SK-N-SH (cell line): ENCODE measurements at regions not wholly inside any gene's neighbourhood (a gene's known extent, or its start where the extent isn't known, plus 50 kb on each side); places are given as distances from the start of the nearest gene placed in this dataset.

Experiments
- CTCF ChIA-PET: fragments of 300-600, 350-600 bp; formaldehyde crosslinking; extraction: SDS; loops from one replicate; lab custom pipeline; 2021; lab: Yijun Ruan, JAX
- POLR2A ChIA-PET: fragments of 350-600 bp; sonication (Branson Sonifier 250); formaldehyde crosslinking; extraction: SDS; loops from one replicate; lab custom pipeline; 2020; ENCODE audit warnings: antibody characterized with exemption, inconsistent platforms; lab: Yijun Ruan, JAX
- DNase-seq: peaks from one replicate; pipeline ENCODE4 v3.0.0; 2012
- H2AFZ ChIP-seq: fragments of 200-600 bp; sonication (generic); 2 replicates; pipeline ENCODE4 v1.8.1; 2016; ENCODE audit warnings: antibody characterized with exemption, mild to moderate bottlenecking, low read depth
- H3F3A ChIP-seq: fragments of 200-600 bp; sonication (generic); replicated peaks from 2 replicates; pipeline ENCODE3; 2016; ENCODE audit warnings: antibody characterized with exemption, mild to moderate bottlenecking; ENCODE audit not compliant: insufficient read depth
- H3K27ac ChIP-seq, 2 experiments: fragments of 200-500 bp in 1 of 2; fragments of 200-600 bp in 1 of 2; sonication (Bioruptor generic) in 1 of 2; sonication (generic), shearing (Covaris generic) in 1 of 2; 2 replicates each; pipeline versions ENCODE4 v1.5.1 to v1.6.1; 2014 to 2016; ENCODE audit warnings: low read depth in 2 of 2, inconsistent platforms in 1 of 2, low read length in 1 of 2, mild to moderate bottlenecking in 1 of 2, mixed read lengths in 1 of 2
- H3K27me3 ChIP-seq: fragments of 200-600 bp; sonication (generic), shearing (Covaris generic); 2 replicates; pipeline ENCODE4 v1.6.1; 2016; ENCODE audit warnings: mixed run types; ENCODE audit not compliant: insufficient read depth
- H3K36me3 ChIP-seq, 2 experiments: fragments of 200-500 bp in 1 of 2; fragments of 200-600 bp in 1 of 2; sonication (Bioruptor generic) in 1 of 2; sonication (generic) in 1 of 2; replicated peaks in 1 of 2; 2 replicates each; pipeline versions ENCODE3 to v1.5.1; 2014 to 2016; ENCODE audit warnings: low read length in 1 of 2, mild to moderate bottlenecking in 1 of 2; ENCODE audit not compliant: insufficient read depth in 2 of 2, control insufficient read depth in 1 of 2
- H3K4me1 ChIP-seq, 2 experiments: fragments of 200-500 bp in 1 of 2; fragments of 200-600 bp in 1 of 2; sonication (Bioruptor generic) in 1 of 2; sonication (generic), shearing (Covaris generic) in 1 of 2; 2 replicates each; pipeline versions ENCODE4 v1.5.1 to v1.6.1; 2014 to 2016; ENCODE audit warnings: low read depth in 1 of 2, low read length in 1 of 2, mixed run types in 1 of 2; ENCODE audit not compliant: insufficient read depth in 2 of 2, control insufficient read depth in 1 of 2
- H3K4me2 ChIP-seq: fragments of 200-600 bp; sonication (generic), shearing (Covaris generic); 2 replicates; pipeline ENCODE4 v1.6.1; 2017; ENCODE audit warnings: mixed run types
- H3K4me3 ChIP-seq, 2 experiments: fragments of 200-500 bp in 1 of 2; fragments of 200-600 bp in 1 of 2; sonication (Bioruptor generic) in 1 of 2; sonication (generic), shearing (Covaris generic) in 1 of 2; 2 replicates each; pipeline versions ENCODE4 v1.5.1 to v1.8.1; 2014 to 2016; ENCODE audit warnings: low read depth in 2 of 2, inconsistent platforms in 1 of 2, low read length in 1 of 2, mild to moderate bottlenecking in 1 of 2, mixed read lengths in 1 of 2, moderate library complexity in 1 of 2
- H3K79me2 ChIP-seq: fragments of 200-600 bp; sonication (generic); 2 replicates; pipeline ENCODE4 v1.8.1; 2017; ENCODE audit warnings: mild to moderate bottlenecking; ENCODE audit not compliant: insufficient read depth
- H3K9ac ChIP-seq: fragments of 200-600 bp; sonication (generic); 2 replicates; pipeline ENCODE4 v1.6.1; 2017; ENCODE audit warnings: mixed run types
- H3K9me2 ChIP-seq: fragments of 200-600 bp; sonication (generic); 2 replicates; pipeline ENCODE4 v1.6.1; 2017; ENCODE audit warnings: mixed run types
- H3K9me3 ChIP-seq: fragments of 200-600 bp; sonication (generic); 2 replicates; pipeline ENCODE4 v1.6.1; 2017; ENCODE audit warnings: mixed run types, mild to moderate bottlenecking, moderate library complexity
- H4K20me1 ChIP-seq: fragments of 200-600 bp; sonication (generic); 2 replicates; pipeline ENCODE4 v1.6.1; 2017; ENCODE audit warnings: mild to moderate bottlenecking, mixed run types; ENCODE audit not compliant: insufficient read depth
- CHD2 ChIP-seq: fragments of 150-350 bp; IDR thresholded peaks from 2 replicates; pipeline ENCODE4 v1.6.1; 2018; ENCODE audit warnings: low read length; ENCODE audit not compliant: partially characterized antibody
- CTCF ChIP-seq: fragments of 200-600 bp; sonication (generic); IDR thresholded peaks from 2 replicates; pipeline ENCODE4 v1.6.1; 2017; ENCODE audit warnings: antibody characterized with exemption, mild to moderate bottlenecking, moderate library complexity
- ELF1 ChIP-seq: IDR thresholded peaks from 2 replicates; pipeline ENCODE4 v1.4.0; 2012
- EP300 ChIP-seq, 2 experiments: IDR thresholded peaks; 2 replicates each; pipeline versions ENCODE4 v1.4.0 to v1.6.1; 2012; ENCODE audit warnings: borderline replicate concordance in 1 of 2, low read depth in 1 of 2, low read length in 1 of 2
- EZH2phosphoT487 ChIP-seq: fragments of 200-600 bp; sonication (generic); IDR thresholded peaks from 2 replicates; pipeline ENCODE4 v1.6.1; 2017; ENCODE audit warnings: low read depth, mixed run types, mild to moderate bottlenecking, antibody characterized with exemption, moderate library complexity, borderline replicate concordance
- FOXJ3 ChIP-seq: sonication (generic); formaldehyde crosslinking; IDR thresholded peaks from 2 replicates; pipeline ENCODE4 v1.5.1; 2020; ENCODE audit warnings: mild to moderate bottlenecking, missing genetic modification reagents
- JUND ChIP-seq: IDR thresholded peaks from 2 replicates; pipeline ENCODE4 v1.4.0; 2012
- MAX ChIP-seq: IDR thresholded peaks from 2 replicates; pipeline ENCODE4 v1.4.0; 2012; ENCODE audit warnings: low read depth
- MEF2A ChIP-seq: IDR thresholded peaks from 2 replicates; pipeline ENCODE4 v1.4.0; 2012; ENCODE audit warnings: low read depth, borderline replicate concordance
- MXI1 ChIP-seq: IDR thresholded peaks from 2 replicates; pipeline ENCODE4 v1.6.1; 2012; ENCODE audit warnings: mild to moderate bottlenecking, low read depth, low read length, improper control_type of control experiment
- NFIC ChIP-seq: IDR thresholded peaks from 2 replicates; pipeline ENCODE4 v1.4.0; 2012; ENCODE audit warnings: borderline replicate concordance
- PBX3 ChIP-seq: IDR thresholded peaks from 2 replicates; pipeline ENCODE4; 2012
- RFX5 ChIP-seq: IDR thresholded peaks from 2 replicates; pipeline ENCODE4 v1.6.1; 2012; ENCODE audit warnings: mild to moderate bottlenecking, improper control_type of control experiment, low read length
- SMC3 ChIP-seq: IDR thresholded peaks from 2 replicates; pipeline ENCODE4 v1.6.1; 2012; ENCODE audit warnings: low read depth, low read length, improper control_type of control experiment
- TAF1 ChIP-seq: IDR thresholded peaks from 2 replicates; pipeline ENCODE4 v1.6.1; 2012; ENCODE audit warnings: low read depth, mild to moderate bottlenecking, low read length, moderate library complexity, borderline replicate concordance
- TCF12 ChIP-seq: IDR thresholded peaks from 2 replicates; pipeline ENCODE4 v1.4.0; 2012
- USF2 ChIP-seq: fragments of 150-350 bp; IDR thresholded peaks from 2 replicates; pipeline ENCODE4 v1.6.1; 2017; ENCODE audit warnings: antibody characterized with exemption, low read length, low read depth, borderline replicate concordance
- WGBS: methylation state at CpG from one replicate; pipeline ENCODE4 v1.1.6; 2017; ENCODE audit warnings: low lambda C conversion rate; 5-methylcytosine and 5-hydroxymethylcytosine counted together

DNA sequence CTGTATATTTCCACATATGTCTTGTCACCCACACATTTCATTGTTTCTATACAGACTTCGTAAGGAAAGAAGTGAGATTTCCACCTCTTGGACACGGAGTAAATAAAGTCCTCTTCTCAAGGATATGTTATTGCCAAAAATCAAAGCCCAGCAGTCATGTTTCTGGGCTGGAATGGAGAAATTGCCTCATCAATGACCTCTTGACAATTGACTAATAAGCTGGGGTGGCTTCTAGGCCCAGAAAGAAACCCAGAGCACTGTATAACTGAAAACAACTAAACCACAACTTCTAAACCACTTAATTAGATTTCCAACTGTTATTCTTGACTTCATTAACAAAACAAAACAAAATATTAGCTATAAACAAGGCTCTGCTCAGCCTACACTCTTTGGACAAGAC is 56.4 kb upstream of the SLC24A5 start:
- ChIA-PET CTCF (interaction anchor here (1.2 kb wide), 1 partner anchor 21 kb away, joined by 3 read pairs; no protein-coding TSS in a partner anchor), POLR2A (no interaction called here)
- Histone ChIP-seq H3K4me2 (no peak overlapping the region), H3F3A (no peaks in the 10 kb centered on the region), H3K36me3 (no peaks in the 10 kb centered on the region), H3K9ac (no peak overlapping the region), H3K79me2 (no peaks in the 10 kb centered on the region), H3K4me3 (no peak overlapping the region), H3K27me3 (no peaks in the 10 kb centered on the region), H4K20me1 (no peaks in the 10 kb centered on the region), H2AFZ (no peak overlapping the region), H3K9me3 (no peaks in the 10 kb centered on the region), H3K4me1 (peaks cover 4 to 6% of the 10 kb centered on the region in 2 experiments; a peak in 3 of 4 replicates), H3K27ac (no peak overlapping the region), H3K9me2 (no peaks in the 10 kb centered on the region)
- no peak for DNase-seq
- 57% methylated on average over 2 of the region's 2 CpGs for WGBS
- no peak for TF ChIP-seq TCF12
- no peak for TF ChIP-seq FOXJ3
- TF ChIP-seq MXI1, result no peak
- no peak for TF ChIP-seq EP300 (IDR thresholded peaks at IDR 0.05; ENCODE audit: borderline replicate concordance in 1 of 2, low read depth in 1 of 2, low read length in 1 of 2)
- no peak for TF ChIP-seq JUND
- TF ChIP-seq CTCF, result no peak
- no peak for TF ChIP-seq ELF1
- TF ChIP-seq SMC3, result no peak
- TF ChIP-seq CHD2, result no peak
- no peak for TF ChIP-seq MAX
- no peak for TF ChIP-seq TAF1
- TF ChIP-seq RFX5, result no peak
- TF ChIP-seq EZH2phosphoT487, result no peak

- 15% methylated on average over 2 of the region's 3 CpGs for WGBS
- CTCF ChIA-PET, result no interaction called here
- no peak for TF ChIP-seq SMC3
- TF ChIP-seq MXI1, result no peak
- no peak for TF ChIP-seq MEF2A
- TF ChIP-seq NFIC, result no peak
- no peak for TF ChIP-seq USF2
- no peak for TF ChIP-seq PBX3
These were observed 54.3 kb upstream of the SLC24A5 start for GRCh38 chr15:48066456-48066855.

More at GRCh38 chr15:48066456-48066855, 54.3 kb upstream of the SLC24A5 start:
- Histone ChIP-seq H3K4me2 (no peak overlapping the region), H2AFZ (no peak overlapping the region), H3K4me3 (no peak overlapping the region), H3K36me3 (no peaks in the 10 kb centered on the region), H3K9ac (no peak overlapping the region), H3K79me2 (no peaks in the 10 kb centered on the region), H3F3A (no peaks in the 10 kb centered on the region), H3K27me3 (no peaks in the 10 kb centered on the region), H3K9me3 (no peaks in the 10 kb centered on the region), H3K27ac (no peak overlapping the region), H3K9me2 (no peaks in the 10 kb centered on the region), H3K4me1 (peaks cover 4 to 5% of the 10 kb centered on the region in 2 experiments; a peak in 3 of 4 replicates), H4K20me1 (no peaks in the 10 kb centered on the region)
- DNase-seq, result no peak
- POLR2A ChIA-PET, result no interaction called here
